Activated CD8-positive, alpha-beta memory T cell treated with anti-CD3 and anti-CD28 coated beads, Interleukin-2, amount 10 ng/mL, durations not matched to agents 7 days and 5 days (primary cell): ENCODE measurements at regions not wholly inside any gene's neighbourhood (a gene's known extent, or its start where the extent isn't known, plus 50 kb on each side); places are given as distances from the start of the nearest gene placed in this dataset.

ENCODE experiments used
- ATAC-seq: fragments of 150-1000 bp; cut with Tn5 transposase; one replicate; pipeline ENCODE4 v1.10.0; 2021; ENCODE audit warnings: moderate library complexity
- CTCF ChIA-PET: fragments of 350-600 bp; sonication (Branson Sonifier 250); formaldehyde crosslinking; loops from one replicate; lab custom pipeline; 2021; ENCODE audit warnings: antibody characterized with exemption; lab: Charles Lee
- DNase-seq: peaks from one replicate; pipeline ENCODE4 v3.0.0-alpha.2; 2020
- H3K27ac Mint-ChIP-seq: one replicate; pipeline ENCODE4 v1.8.0; 2021; ENCODE audit warnings: mild to moderate bottlenecking, mixed read lengths
- H3K27me3 Mint-ChIP-seq: one replicate; pipeline ENCODE4 v1.8.0; 2021; ENCODE audit warnings: mixed read lengths
- H3K36me3 Mint-ChIP-seq: one replicate; pipeline ENCODE4 v1.8.0; 2021; ENCODE audit warnings: mild to moderate bottlenecking, mixed read lengths
- H3K4me1 Mint-ChIP-seq: one replicate; pipeline ENCODE4 v1.8.0; 2021; ENCODE audit warnings: mixed read lengths
- H3K4me3 Mint-ChIP-seq: one replicate; pipeline ENCODE4 v1.8.0; 2021; ENCODE audit warnings: mild to moderate bottlenecking, moderate library complexity, mixed read lengths
- H3K9me3 Mint-ChIP-seq: one replicate; pipeline ENCODE4 v1.8.0; 2022; ENCODE audit warnings: low read depth, mixed read lengths

DNA sequence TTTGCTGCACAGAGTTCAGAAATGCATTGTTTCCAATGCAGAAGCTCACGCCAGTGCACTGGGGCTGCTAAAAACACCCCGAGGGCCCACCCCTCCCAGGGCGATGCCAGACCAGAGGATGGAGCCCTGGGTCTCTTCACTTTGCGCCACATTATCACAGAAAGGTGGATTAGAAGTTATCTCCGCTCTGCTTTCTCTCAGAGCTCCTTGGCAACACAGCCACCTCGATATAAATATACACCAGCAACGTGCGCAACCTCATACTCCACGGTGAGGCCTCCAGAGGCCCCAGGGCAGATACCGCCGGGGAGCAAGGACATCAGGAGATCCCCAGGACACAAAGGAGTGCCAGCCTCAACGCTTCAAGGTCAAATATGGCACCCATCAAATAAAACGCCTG is 121.0 kb upstream of the TBX20 start:
- H3K27ac Mint-ChIP-seq = no peak overlapping the region
- ATAC-seq (no peak), DNase-seq (peak; percentile 11)
- no peaks in the 10 kb centered on the region for H3K27me3 Mint-ChIP-seq
- H3K9me3 Mint-ChIP-seq = no peaks in the 10 kb centered on the region
- no peaks in the 10 kb centered on the region for H3K4me1 Mint-ChIP-seq
- H3K36me3 Mint-ChIP-seq = no peaks in the 10 kb centered on the region
- H3K4me3 Mint-ChIP-seq = no peak overlapping the region
- CTCF ChIA-PET = no interaction called here

DNA sequence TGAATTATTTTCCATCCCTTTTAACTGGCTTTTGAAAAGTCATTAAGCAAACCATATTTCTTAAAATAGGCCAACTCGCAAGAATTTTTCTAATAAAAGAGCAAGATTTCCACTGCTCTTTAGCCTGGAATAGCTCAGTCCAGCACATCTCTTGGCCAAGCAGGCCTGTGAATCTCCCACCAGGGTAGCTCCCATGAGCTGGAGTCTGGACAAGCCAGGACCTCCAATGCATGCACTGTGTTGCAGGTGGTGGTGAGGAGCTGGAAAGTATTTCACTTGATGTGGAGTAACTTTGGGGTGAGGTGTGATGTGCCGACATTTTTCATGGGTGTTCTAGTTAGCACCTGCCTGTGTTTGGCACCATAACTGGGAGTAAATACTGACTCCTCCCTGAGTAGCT is 117.3 kb upstream of the TBX20 start:
- Mint-ChIP-seq H3K9me3 (no peaks in the 10 kb centered on the region), H3K27me3 (no peaks in the 10 kb centered on the region), H3K4me3 (no peak overlapping the region), H3K4me1 (no peaks in the 10 kb centered on the region), H3K36me3 (no peaks in the 10 kb centered on the region), H3K27ac (no peak overlapping the region)
- DNase-seq (peak; percentile 28), ATAC-seq (no peak)
- CTCF ChIA-PET = no interaction called here

DNA sequence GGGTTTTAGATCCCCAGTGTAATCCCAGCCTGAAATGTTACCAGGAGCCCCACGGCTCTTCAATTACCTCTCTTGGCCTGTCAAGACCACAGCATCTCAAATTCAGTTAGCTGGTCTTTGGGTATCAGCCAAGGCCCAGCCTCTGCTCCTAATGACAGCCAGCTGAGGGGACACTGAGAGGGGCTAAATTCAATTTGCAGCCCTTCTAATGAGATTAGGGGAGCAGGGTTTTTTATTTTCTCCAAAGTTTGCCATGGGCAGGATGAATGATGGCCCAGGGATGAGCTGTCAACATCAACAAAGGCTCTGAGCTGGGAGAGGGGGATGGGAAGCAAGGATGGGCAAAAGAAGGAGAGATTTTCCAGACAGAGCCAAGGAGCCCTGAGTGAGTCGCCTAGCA is 116.8 kb upstream of the TBX20 start:
- Mint-ChIP-seq H3K27ac (no peak overlapping the region), H3K4me3 (no peak overlapping the region), H3K9me3 (no peaks in the 10 kb centered on the region), H3K27me3 (no peaks in the 10 kb centered on the region), H3K36me3 (no peaks in the 10 kb centered on the region), H3K4me1 (no peaks in the 10 kb centered on the region)
- CTCF ChIA-PET = no interaction called here
- DNase-seq (peak; percentile 27), ATAC-seq (no peak)

DNA sequence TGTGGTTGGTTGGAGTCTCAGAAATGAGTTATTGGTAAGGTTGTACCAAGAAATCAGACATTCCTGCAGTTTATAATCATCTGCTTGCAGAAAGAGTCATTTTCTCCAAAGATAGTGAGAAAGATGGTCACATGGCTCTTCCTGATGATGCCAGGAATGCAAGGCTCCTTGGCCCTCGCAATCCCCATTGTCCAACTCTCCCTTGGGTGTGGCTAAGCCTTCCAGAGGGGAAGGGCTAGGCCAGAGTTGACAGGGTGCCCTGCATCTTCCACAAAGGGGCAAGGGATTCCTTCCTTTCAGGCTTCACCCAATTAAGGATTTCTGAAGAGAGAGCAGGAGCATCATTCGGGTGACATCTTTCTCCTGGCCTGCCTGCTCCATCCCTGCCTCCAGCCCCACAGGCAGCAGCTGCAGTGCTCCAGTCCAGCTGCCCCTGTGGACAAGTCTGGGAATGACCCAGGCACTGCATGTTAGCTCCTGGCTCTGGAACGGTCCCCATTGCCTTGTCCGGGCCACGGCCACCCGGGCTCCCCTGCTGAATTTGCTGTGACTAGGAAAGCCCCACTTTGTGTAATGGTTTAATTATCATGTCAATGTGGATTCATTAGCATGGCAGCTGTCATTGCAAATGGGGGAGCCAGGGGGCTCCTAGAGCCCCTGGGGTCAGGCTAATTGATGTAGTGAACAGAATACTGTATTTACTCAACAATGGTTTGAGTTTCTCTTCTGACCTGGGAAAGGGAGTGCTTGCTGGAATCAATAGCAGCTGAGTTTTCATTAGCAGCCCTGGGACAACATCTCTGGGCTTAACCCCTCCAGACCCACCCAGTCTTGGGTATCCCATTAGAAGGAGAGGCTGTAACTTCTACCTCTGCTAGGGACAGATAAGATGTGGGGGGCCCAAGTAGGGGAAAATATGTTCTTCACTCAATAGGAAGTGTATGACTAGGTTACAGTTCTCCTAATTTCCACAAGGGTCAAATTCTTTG is 112.6 kb upstream of the TBX20 start:
- CTCF ChIA-PET = no interaction called here
- no peaks in the 10 kb centered on the region for H3K4me1 Mint-ChIP-seq
- ATAC-seq = no peak
- H3K27me3 Mint-ChIP-seq = no peaks in the 10 kb centered on the region
- H3K36me3 Mint-ChIP-seq = no peaks in the 10 kb centered on the region
- H3K4me3 Mint-ChIP-seq = no peak overlapping the region
- no peaks in the 10 kb centered on the region for H3K9me3 Mint-ChIP-seq
- H3K27ac Mint-ChIP-seq = no peak overlapping the region
- no peak for DNase-seq

DNA sequence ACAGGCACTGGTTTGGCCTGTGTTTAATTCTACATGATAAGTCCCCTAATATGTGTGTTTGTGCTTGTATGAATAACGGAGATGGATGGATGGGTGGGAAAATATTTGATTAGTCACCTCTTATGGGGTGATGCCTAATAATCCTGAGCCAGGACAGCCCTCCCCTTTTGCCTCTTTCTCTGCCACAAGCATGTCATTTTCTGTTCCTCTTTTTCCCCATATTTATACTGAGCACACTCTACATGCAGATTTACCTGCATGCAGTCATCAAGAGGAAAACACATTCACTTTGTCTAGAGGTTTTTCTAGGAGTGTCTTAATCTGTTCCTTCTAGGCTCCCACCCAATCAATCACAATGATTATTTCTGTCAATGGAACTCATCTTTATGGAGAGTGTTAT is 111.6 kb upstream of the TBX20 start:
- ATAC-seq (no peak), DNase-seq (no peak)
- H3K4me1 Mint-ChIP-seq = no peaks in the 10 kb centered on the region
- no peaks in the 10 kb centered on the region for H3K36me3 Mint-ChIP-seq
- H3K27me3 Mint-ChIP-seq = peaks cover 2% of the 10 kb centered on the region
- no peak overlapping the region for H3K4me3 Mint-ChIP-seq
- CTCF ChIA-PET = no interaction called here
- H3K27ac Mint-ChIP-seq = no peak overlapping the region
- no peaks in the 10 kb centered on the region for H3K9me3 Mint-ChIP-seq

DNA sequence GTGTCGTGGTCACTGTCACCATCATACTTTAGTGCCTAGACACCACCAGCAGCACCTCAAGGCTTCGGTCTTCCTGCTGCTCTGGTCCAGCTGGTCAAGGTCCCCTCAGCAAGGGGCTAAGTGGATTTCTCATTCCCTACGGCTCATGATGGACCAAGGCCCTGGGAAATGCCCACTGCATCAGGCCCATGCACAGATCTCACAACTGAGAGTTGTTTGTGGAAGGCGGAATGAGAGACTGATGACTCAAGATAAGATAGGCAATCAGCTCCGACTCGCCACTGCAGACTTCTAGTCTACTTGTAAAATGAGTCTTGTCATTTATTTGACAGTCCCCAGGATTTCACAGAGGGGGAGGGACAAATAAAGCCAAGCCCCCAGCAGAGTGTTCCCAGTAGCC is 108.4 kb upstream of the TBX20 start:
- Mint-ChIP-seq H3K27ac (no peak overlapping the region), H3K4me1 (no peaks in the 10 kb centered on the region), H3K27me3 (peaks cover 2% of the 10 kb centered on the region), H3K36me3 (no peaks in the 10 kb centered on the region), H3K4me3 (no peak overlapping the region), H3K9me3 (no peaks in the 10 kb centered on the region)
- no peak for DNase-seq
- ATAC-seq = no peak
- CTCF ChIA-PET = no interaction called here

DNA sequence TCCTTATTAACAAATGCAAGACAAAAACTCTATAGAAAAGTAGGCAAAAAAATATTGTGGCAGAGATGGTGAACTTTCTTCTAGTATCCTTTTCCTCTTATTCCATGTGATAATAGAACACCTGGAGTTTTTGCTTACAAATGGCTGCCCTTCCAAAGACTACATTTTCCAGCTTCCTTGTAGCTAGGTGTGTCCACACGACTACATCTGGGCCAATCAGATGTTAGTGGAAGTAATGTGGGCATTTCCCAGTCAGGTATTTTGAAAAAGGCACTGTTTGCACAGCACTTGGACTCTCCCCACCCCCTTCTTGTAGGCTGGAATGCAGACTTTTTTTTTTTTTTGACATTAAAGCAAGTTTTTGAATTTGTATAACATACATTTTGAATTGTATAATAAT is 105.5 kb upstream of the TBX20 start:
- DNase-seq (no peak), ATAC-seq (no peak)
- Mint-ChIP-seq H3K27me3 (peaks cover 6% of the 10 kb centered on the region), H3K9me3 (no peaks in the 10 kb centered on the region), H3K4me3 (no peak overlapping the region), H3K36me3 (no peaks in the 10 kb centered on the region), H3K4me1 (no peaks in the 10 kb centered on the region), H3K27ac (no peak overlapping the region)
- CTCF ChIA-PET = no interaction called here

DNA sequence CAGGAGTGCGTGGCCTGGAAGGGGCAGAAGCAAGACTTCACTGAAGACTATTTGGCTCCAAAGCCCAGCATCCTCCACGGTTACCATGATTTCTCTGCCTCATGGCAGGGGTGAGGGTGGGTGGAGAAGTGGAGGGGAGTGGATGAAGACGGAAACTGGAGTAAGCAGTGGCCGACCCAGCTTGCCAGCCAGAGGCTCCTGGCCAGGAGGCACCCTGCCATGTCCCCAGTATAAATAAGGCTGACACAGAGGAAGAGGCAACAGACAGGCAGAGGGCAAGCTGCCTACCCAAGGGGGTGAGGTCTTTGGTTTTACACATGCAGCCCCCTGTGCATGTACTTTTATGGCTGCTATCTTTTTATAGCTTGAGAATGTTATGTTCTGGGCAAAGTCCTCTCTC is 102.6 kb upstream of the TBX20 start:
- H3K27ac Mint-ChIP-seq = no peak overlapping the region
- CTCF ChIA-PET = no interaction called here
- H3K36me3 Mint-ChIP-seq = no peaks in the 10 kb centered on the region
- no peaks in the 10 kb centered on the region for H3K9me3 Mint-ChIP-seq
- peaks cover 6% of the 10 kb centered on the region for H3K27me3 Mint-ChIP-seq
- ATAC-seq (no peak), DNase-seq (no peak)
- no peak overlapping the region for H3K4me3 Mint-ChIP-seq
- no peaks in the 10 kb centered on the region for H3K4me1 Mint-ChIP-seq

DNA sequence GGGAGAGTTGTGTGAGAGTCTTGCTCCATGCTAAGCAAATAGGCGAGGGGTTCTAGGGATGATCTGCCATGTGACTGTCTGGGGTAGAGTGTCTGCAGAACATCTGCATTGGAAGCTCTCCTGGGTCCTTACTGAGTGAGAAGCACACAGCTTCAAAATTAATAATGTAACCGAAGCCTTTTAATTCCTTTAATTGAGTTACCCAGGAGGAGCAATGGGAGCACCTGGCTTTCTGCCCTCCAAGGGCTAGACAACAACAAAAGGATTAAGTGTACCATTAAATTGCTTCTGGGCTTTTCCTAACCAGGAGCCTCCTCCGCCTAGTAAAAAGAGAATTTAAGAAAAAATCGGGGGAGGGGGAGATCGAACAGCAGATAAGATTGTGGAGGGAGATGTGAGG is 102.0 kb upstream of the TBX20 start:
- Mint-ChIP-seq H3K27me3 (peaks cover 6% of the 10 kb centered on the region), H3K4me3 (no peak overlapping the region), H3K36me3 (no peaks in the 10 kb centered on the region), H3K4me1 (no peaks in the 10 kb centered on the region), H3K27ac (no peak overlapping the region), H3K9me3 (no peaks in the 10 kb centered on the region)
- CTCF ChIA-PET = no interaction called here
- ATAC-seq (no peak), DNase-seq (no peak)

DNA sequence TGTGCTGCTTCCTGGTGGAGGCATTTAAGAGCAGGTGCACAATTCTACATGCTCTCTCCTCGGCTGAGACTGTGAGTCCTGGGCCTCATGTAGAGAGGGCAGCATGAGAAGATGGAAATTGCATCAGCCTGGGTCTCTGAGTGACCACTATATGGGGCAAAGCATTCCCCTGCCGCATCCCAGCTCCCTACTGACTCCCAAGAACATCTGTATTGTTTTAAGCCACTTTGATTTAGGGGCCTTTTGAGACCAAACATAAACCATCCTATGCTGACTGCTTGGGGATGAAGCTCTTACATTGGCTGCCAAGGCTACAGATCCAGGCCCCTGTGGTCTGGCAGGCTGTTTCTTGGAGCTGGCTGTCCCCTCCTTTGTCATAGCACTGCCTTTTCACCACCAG is 101.3 kb upstream of the TBX20 start:
- Mint-ChIP-seq H3K36me3 (no peaks in the 10 kb centered on the region), H3K4me3 (no peak overlapping the region), H3K27ac (no peak overlapping the region), H3K27me3 (peaks cover 4% of the 10 kb centered on the region), H3K4me1 (no peaks in the 10 kb centered on the region), H3K9me3 (no peaks in the 10 kb centered on the region)
- DNase-seq = no peak
- CTCF ChIA-PET = no interaction called here
- ATAC-seq = no peak

DNA sequence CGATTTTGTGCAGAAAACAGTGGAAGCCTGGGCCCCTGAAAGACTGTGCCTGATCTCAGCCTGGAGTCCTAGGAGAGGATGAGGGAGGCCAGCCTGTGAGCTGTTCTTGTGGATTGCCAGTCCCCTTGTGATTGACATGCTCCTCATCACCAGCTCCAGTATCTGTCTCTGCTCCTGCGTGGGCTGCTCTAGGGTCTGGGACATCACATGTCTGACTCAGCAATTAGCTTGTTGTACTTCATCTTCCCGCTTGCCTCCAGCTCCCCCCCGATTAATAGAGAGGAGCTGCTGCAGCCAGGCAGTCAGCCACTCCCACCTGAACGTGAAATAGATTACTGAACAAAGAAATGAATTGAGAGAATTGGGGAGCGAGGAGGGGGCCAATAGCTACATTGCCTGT is 99.6 kb upstream of the TBX20 start:
- DNase-seq (no peak), ATAC-seq (no peak)
- no peak overlapping the region for H3K4me3 Mint-ChIP-seq
- no peaks in the 10 kb centered on the region for H3K4me1 Mint-ChIP-seq
- no peaks in the 10 kb centered on the region for H3K9me3 Mint-ChIP-seq
- peaks cover 4% of the 10 kb centered on the region for H3K27me3 Mint-ChIP-seq
- H3K27ac Mint-ChIP-seq = no peak overlapping the region
- H3K36me3 Mint-ChIP-seq = no peaks in the 10 kb centered on the region
- CTCF ChIA-PET = no interaction called here

DNA sequence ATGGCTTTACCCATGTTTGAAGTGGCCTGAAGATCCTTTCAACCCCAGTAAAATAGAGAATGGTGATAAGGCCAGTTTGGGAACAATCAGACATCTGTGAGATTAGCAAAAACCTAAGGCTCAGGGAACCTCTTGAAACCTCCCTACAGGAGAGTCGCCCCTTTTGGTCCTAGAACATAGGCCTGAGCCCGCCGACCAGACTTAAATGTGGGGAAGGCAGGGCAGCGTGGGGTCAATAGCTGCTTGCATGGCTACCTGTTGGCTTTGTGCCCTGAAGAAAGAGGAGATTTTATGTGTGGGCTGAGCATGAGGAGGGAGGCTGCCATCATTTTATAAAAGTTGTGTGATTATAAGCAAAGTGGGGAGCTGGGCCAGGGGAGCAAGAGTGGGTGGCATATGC is 97.6 kb upstream of the TBX20 start:
- DNase-seq (no peak), ATAC-seq (no peak)
- no peak overlapping the region for H3K4me3 Mint-ChIP-seq
- H3K36me3 Mint-ChIP-seq = no peaks in the 10 kb centered on the region
- H3K9me3 Mint-ChIP-seq = no peaks in the 10 kb centered on the region
- CTCF ChIA-PET = no interaction called here
- no peak overlapping the region for H3K27ac Mint-ChIP-seq
- H3K27me3 Mint-ChIP-seq = peaks cover 7% of the 10 kb centered on the region
- H3K4me1 Mint-ChIP-seq = no peaks in the 10 kb centered on the region

DNA sequence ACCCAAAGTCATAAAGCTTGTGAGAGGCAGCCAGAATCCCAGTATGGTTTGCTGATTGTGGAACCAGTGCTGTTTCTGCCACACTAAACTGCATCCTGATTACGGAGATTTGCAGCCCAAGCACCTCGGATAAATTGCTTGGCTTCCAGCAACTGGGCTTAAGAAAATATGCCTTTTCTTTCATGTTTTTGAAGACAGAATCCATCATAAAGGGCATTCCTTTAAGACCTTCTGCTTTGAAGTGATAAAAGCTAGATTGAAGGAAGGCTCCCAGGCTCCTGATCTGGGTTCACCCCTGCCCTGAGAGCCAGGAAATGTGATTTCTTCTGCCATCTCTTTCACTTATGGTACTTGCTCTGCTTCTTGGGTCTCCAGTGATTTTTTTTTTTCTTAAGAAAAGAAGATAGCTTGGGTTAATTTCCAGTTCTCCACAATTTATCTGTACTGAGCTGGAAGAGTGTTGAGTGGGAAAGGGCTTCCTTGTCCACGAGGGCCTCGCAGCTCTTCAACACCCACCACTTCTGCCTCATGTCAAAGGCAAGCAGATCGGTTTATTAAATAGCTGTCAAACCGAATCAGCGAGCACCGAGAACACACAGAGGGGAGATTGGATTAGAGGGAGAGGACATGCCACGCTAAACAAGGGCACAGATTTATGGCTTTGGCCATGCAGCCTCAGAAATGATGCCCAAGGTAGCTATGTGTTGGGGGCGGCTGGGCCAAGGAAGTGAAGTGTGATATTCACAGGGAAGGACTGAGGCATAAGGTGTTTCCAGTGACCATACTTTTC is 94.9 kb upstream of the TBX20 start:
- H3K36me3 Mint-ChIP-seq = no peaks in the 10 kb centered on the region
- H3K27me3 Mint-ChIP-seq = peaks cover 5% of the 10 kb centered on the region
- no peaks in the 10 kb centered on the region for H3K9me3 Mint-ChIP-seq
- no peak overlapping the region for H3K4me3 Mint-ChIP-seq
- no peak overlapping the region for H3K27ac Mint-ChIP-seq
- ATAC-seq = no peak
- CTCF ChIA-PET = no interaction called here
- H3K4me1 Mint-ChIP-seq = no peaks in the 10 kb centered on the region
- no peak for DNase-seq

DNA sequence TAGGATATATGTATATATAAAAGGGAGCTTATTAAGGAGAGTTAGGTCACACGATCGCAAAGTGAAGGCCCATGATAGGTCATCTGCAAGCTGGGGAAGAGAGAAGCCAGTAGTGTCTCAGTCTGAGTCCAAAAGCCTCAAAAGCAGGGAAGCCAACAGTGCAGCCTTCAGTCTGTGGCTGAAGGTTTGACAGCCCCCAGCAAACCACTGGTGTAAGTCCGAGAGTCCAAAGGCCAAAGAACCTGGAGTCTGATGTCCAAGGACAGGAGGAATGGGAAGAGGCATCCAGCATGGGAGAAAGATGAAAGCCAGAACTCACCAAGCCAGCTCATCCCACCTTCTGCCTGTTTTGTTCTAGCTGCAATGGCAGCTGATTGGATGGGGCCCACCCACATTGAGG is 88.9 kb upstream of the TBX20 start:
- CTCF ChIA-PET = no interaction called here
- ATAC-seq (no peak), DNase-seq (no peak)
- Mint-ChIP-seq H3K9me3 (no peaks in the 10 kb centered on the region), H3K27ac (no peak overlapping the region), H3K4me1 (no peaks in the 10 kb centered on the region), H3K4me3 (no peak overlapping the region), H3K27me3 (peaks cover 9% of the 10 kb centered on the region), H3K36me3 (no peaks in the 10 kb centered on the region)
